OCI-LY7 (cell line): ENCODE measurements at regions not wholly inside any gene's neighbourhood (a gene's known extent, or its start where the extent isn't known, plus 50 kb on each side); places are given as distances from the start of the nearest gene placed in this dataset.

Experiments used
- EZH2phosphoT487 ChIP-seq: fragments of 200-600 bp; sonication (generic); IDR thresholded peaks from 2 replicates; pipeline ENCODE4 v1.6.1; 2018; ENCODE audit warnings: low read depth, borderline replicate concordance, mild to moderate bottlenecking, mixed run types, antibody characterized with exemption, low read length, moderate library complexity, mixed read lengths
- TF ChIP-seq, protein P1 (sequence below): fragments of 200-600 bp; sonication (generic); conservative IDR thresholded peaks from 2 replicates; pipeline ENCODE4 v1.5.1; 2014; ENCODE audit warnings: mild to moderate bottlenecking, antibody characterized with exemption, low read length, moderate library complexity, mixed read lengths

GRCh38 chr1:71157715-71158114 lies 76.9 kb upstream of the ZRANB2 start:
- TF ChIP-seq, protein P1, sequence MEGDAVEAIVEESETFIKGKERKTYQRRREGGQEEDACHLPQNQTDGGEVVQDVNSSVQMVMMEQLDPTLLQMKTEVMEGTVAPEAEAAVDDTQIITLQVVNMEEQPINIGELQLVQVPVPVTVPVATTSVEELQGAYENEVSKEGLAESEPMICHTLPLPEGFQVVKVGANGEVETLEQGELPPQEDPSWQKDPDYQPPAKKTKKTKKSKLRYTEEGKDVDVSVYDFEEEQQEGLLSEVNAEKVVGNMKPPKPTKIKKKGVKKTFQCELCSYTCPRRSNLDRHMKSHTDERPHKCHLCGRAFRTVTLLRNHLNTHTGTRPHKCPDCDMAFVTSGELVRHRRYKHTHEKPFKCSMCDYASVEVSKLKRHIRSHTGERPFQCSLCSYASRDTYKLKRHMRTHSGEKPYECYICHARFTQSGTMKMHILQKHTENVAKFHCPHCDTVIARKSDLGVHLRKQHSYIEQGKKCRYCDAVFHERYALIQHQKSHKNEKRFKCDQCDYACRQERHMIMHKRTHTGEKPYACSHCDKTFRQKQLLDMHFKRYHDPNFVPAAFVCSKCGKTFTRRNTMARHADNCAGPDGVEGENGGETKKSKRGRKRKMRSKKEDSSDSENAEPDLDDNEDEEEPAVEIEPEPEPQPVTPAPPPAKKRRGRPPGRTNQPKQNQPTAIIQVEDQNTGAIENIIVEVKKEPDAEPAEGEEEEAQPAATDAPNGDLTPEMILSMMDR: no peak
- no peak for TF ChIP-seq EZH2phosphoT487
